CD14-positive monocyte (primary cell): ENCODE measurements at regions not wholly inside any gene's neighbourhood (a gene's known extent, or its start where the extent isn't known, plus 50 kb on each side); places are given as distances from the start of the nearest gene placed in this dataset.

Experiments
- DNase-seq, 3 donors: peaks; one replicate each; pipeline ENCODE4 v3.0.0-alpha.2; 2011 to 2022
- H2AFZ ChIP-seq: 2 replicates; pipeline ENCODE4 v1.6.0; 2012; ENCODE audit warnings: mild to moderate bottlenecking, low read depth, low read length, inconsistent platforms; ENCODE audit not compliant: insufficient read depth, poor library complexity, severe bottlenecking
- H3K27ac ChIP-seq, 2 donors: 1 replicate in 1 of 2; 2 replicates in 1 of 2; pipeline ENCODE4 v1.5.1; 2012 to 2013; ENCODE audit warnings: low read length in 2 of 2, control low read depth in 1 of 2, inconsistent platforms in 1 of 2, low read depth in 1 of 2, mild to moderate bottlenecking in 1 of 2
- H3K27me3 ChIP-seq, 2 donors: one replicate each; pipeline versions ENCODE4 v1.6.0 to v1.6.1; 2011 to 2013; ENCODE audit warnings: low read length in 2 of 2; ENCODE audit not compliant: control insufficient read depth in 2 of 2, insufficient read depth in 2 of 2
- H3K36me3 ChIP-seq, 2 donors: replicated peaks in 1 of 2; 1 replicate in 1 of 2; 2 replicates in 1 of 2; pipeline versions ENCODE4 v1.5.1 to v1.6.1; 2012 to 2013; ENCODE audit warnings: low read length in 2 of 2, control low read depth in 1 of 2, inconsistent platforms in 1 of 2, mild to moderate bottlenecking in 1 of 2; ENCODE audit not compliant: insufficient read depth in 2 of 2, control insufficient read depth in 1 of 2
- H3K4me1 ChIP-seq, 2 donors: 1 replicate in 1 of 2; 2 replicates in 1 of 2; pipeline versions ENCODE4 v1.5.1 to v1.6.1; 2012 to 2013; ENCODE audit warnings: low read length in 2 of 2, control low read depth in 1 of 2, inconsistent platforms in 1 of 2, mild to moderate bottlenecking in 1 of 2, moderate library complexity in 1 of 2; ENCODE audit not compliant: insufficient read depth in 2 of 2, control insufficient read depth in 1 of 2
- H3K4me2 ChIP-seq: replicated peaks from 2 replicates; pipeline ENCODE3; 2012; ENCODE audit warnings: low read length, moderate library complexity, mild to moderate bottlenecking; ENCODE audit not compliant: poor library complexity, severe bottlenecking; ENCODE audit errors: extremely low read depth
- H3K4me3 ChIP-seq, 3 experiments: fragments of 200-600 bp in 1 of 3; sonication (generic) in 1 of 3; replicated peaks in 1 of 3; 1 replicate in 2 of 3; 2 replicates in 1 of 3; pipeline ENCODE4 v1.5.1; 2011 to 2013; ENCODE audit warnings: low read length in 3 of 3, mild to moderate bottlenecking in 3 of 3, control low read depth in 2 of 3, low read depth in 2 of 3, inconsistent platforms in 1 of 3, moderate library complexity in 1 of 3
- H3K79me2 ChIP-seq: 2 replicates; pipeline ENCODE4 v1.6.0; 2012; ENCODE audit warnings: mild to moderate bottlenecking, control low read depth, inconsistent platforms, low read length, moderate library complexity; ENCODE audit not compliant: insufficient read depth
- H3K9ac ChIP-seq: 2 replicates; pipeline ENCODE4 v1.6.0; 2017; ENCODE audit warnings: low read length, mild to moderate bottlenecking; ENCODE audit not compliant: insufficient read depth, poor library complexity, severe bottlenecking
- H3K9me3 ChIP-seq, 2 donors: replicated peaks in 1 of 2; 1 replicate in 1 of 2; 2 replicates in 1 of 2; pipeline versions ENCODE4 v1.5.1 to v1.6.1; 2012 to 2013; ENCODE audit warnings: low read length in 2 of 2, control low read depth in 1 of 2; ENCODE audit not compliant: control insufficient read depth in 1 of 2, insufficient read depth in 1 of 2
- H4K20me1 ChIP-seq: 2 replicates; pipeline ENCODE4 v1.6.0; 2012; ENCODE audit warnings: mild to moderate bottlenecking, low read length, control low read depth, moderate library complexity; ENCODE audit not compliant: insufficient read depth
- H3K27ac Mint-ChIP-seq, 7 donors: one replicate each; pipeline ENCODE4 v1.8.0; 2020; ENCODE audit warnings: mild to moderate bottlenecking in 7 of 7, mixed read lengths in 7 of 7, moderate library complexity in 6 of 7, inconsistent platforms in 2 of 7
- H3K27me3 Mint-ChIP-seq, 3 donors: one replicate each; pipeline ENCODE4 v1.8.0; 2021 to 2022; ENCODE audit warnings: low read depth in 3 of 3, mild to moderate bottlenecking in 3 of 3, mixed read lengths in 3 of 3, moderate library complexity in 3 of 3, inconsistent platforms in 1 of 3
- H3K36me3 Mint-ChIP-seq, 2 donors: one replicate each; pipeline ENCODE4 v1.8.0; 2020; ENCODE audit warnings: mixed read lengths in 2 of 2, inconsistent platforms in 1 of 2, mild to moderate bottlenecking in 1 of 2
- H3K4me1 Mint-ChIP-seq: one replicate; pipeline ENCODE4 v1.8.0; 2020; ENCODE audit warnings: mild to moderate bottlenecking, mixed read lengths
- H3K4me3 Mint-ChIP-seq, 2 donors: one replicate each; pipeline ENCODE4 v1.8.0; 2020; ENCODE audit warnings: mild to moderate bottlenecking in 2 of 2, mixed read lengths in 2 of 2, moderate library complexity in 1 of 2
- H3K9me3 Mint-ChIP-seq, 7 donors: one replicate each; pipeline ENCODE4 v1.8.0; 2020 to 2022; ENCODE audit warnings: mixed read lengths in 7 of 7, mild to moderate bottlenecking in 6 of 7, moderate library complexity in 6 of 7, inconsistent platforms in 2 of 7
- whole genome bisulfite sequencing: methylation state at CpG from one replicate; pipeline ENCODE4 v1.1.5; 2013; ENCODE audit warnings: missing lambda C conversion rate; ENCODE audit not compliant: insufficient coverage; 5-methylcytosine and 5-hydroxymethylcytosine counted together
- intact Hi-C, 2 donors: fragments of 100-400 bp; cut with micrococcal nuclease; formaldehyde crosslinking; loops; one replicate each; pipeline versions ENCODE4 v1.15.0 to v1.15.1; 2023
- TF ChIP-seq, protein P1 (sequence below): fragments of 200-600 bp; IDR thresholded peaks from one replicate; pipeline ENCODE4 v1.8.0; 2022; ENCODE audit warnings: antibody characterized with exemption, mild to moderate bottlenecking

DNA sequence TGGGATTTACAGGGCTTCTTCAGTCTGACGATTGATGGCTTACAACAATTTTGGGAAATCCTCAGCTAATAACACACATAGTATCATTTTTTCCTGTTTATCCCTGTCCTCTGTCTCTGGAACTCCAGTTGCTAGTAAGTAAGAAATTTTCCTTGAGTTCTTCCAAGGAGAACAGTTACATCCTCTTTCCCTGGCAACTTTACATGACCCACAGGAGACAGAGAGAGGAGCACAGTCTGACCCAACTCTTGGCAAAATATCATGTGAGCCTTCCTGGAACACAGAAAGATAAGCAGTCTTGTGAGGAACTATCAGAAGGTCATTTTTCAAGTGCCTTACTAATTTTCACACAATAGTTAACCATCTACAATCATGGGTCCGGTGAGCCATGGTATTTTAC lies 578.7 kb upstream of the PABPC4L start:
- no peaks in the 10 kb centered on the region for H3K4me1 ChIP-seq
- no peaks in the 10 kb centered on the region for H3K36me3 ChIP-seq
- H3K9me3 ChIP-seq, result no peaks in the 10 kb centered on the region
- Mint-ChIP-seq H3K4me3 (no peak overlapping the region), H3K27ac (no peak overlapping the region), H3K4me1 (no peaks in the 10 kb centered on the region), H3K36me3 (no peaks in the 10 kb centered on the region), H3K9me3 (peaks cover 0 to 4% (median 2%) of the 10 kb centered on the region in 7 donors), H3K27me3 (peaks cover 0 to 2% (median 1%) of the 10 kb centered on the region in 3 donors)
- intact Hi-C loops, result no loop called here
- TF ChIP-seq, protein P1, sequence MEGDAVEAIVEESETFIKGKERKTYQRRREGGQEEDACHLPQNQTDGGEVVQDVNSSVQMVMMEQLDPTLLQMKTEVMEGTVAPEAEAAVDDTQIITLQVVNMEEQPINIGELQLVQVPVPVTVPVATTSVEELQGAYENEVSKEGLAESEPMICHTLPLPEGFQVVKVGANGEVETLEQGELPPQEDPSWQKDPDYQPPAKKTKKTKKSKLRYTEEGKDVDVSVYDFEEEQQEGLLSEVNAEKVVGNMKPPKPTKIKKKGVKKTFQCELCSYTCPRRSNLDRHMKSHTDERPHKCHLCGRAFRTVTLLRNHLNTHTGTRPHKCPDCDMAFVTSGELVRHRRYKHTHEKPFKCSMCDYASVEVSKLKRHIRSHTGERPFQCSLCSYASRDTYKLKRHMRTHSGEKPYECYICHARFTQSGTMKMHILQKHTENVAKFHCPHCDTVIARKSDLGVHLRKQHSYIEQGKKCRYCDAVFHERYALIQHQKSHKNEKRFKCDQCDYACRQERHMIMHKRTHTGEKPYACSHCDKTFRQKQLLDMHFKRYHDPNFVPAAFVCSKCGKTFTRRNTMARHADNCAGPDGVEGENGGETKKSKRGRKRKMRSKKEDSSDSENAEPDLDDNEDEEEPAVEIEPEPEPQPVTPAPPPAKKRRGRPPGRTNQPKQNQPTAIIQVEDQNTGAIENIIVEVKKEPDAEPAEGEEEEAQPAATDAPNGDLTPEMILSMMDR, result no peak
- no peak for DNase-seq
- no peaks in the 10 kb centered on the region for H3K27me3 ChIP-seq
- H3K4me2 ChIP-seq, result no peak overlapping the region
- no peaks in the 10 kb centered on the region for H3K79me2 ChIP-seq
- H3K4me3 ChIP-seq, result no peak overlapping the region
- no peak overlapping the region for H2AFZ ChIP-seq
- H3K9ac ChIP-seq, result no peak overlapping the region
- no peaks in the 10 kb centered on the region for H4K20me1 ChIP-seq
- WGBS, result no CpG with 5 or more reads among the region's 2 CpGs
- H3K27ac ChIP-seq, result no peak overlapping the region

DNA sequence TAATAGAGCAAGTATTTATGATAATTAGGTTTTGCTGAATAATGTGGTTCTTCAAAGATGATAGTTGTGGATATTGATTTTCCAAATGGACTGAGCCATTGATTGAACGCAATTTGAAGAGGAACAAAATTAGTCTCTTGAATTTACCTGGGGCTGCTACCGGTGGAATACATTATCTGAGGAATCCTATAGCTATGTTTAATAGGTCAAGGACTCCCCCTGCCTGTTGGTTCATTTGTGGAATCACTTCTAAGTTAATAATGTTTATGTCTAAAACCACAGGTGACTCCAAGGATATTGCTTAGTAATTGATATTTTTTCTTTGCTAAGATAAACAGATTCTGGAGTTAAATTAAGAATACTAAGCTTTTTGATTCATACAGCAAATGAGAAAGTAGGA lies 576.0 kb upstream of the PABPC4L start:
- Mint-ChIP-seq H3K9me3 (peaks cover 0 to 9% (median 2%) of the 10 kb centered on the region in 7 donors), H3K27me3 (peaks cover 0 to 2% (median 0%) of the 10 kb centered on the region in 3 donors), H3K4me3 (no peak overlapping the region), H3K36me3 (no peaks in the 10 kb centered on the region), H3K27ac (no peak overlapping the region), H3K4me1 (no peaks in the 10 kb centered on the region)
- Histone ChIP-seq H3K4me1 (no peaks in the 10 kb centered on the region), H3K9me3 (peaks cover 3 to 6% of the 10 kb centered on the region in 2 donors), H3K36me3 (no peaks in the 10 kb centered on the region), H4K20me1 (no peaks in the 10 kb centered on the region), H3K4me2 (no peak overlapping the region), H2AFZ (no peak overlapping the region), H3K79me2 (no peaks in the 10 kb centered on the region), H3K27me3 (no peaks in the 10 kb centered on the region), H3K27ac (no peak overlapping the region), H3K4me3 (no peak overlapping the region), H3K9ac (no peak overlapping the region)
- 57% methylated on average over 1 of the region's 2 CpGs for WGBS
- TF ChIP-seq, protein P1, result no peak
- DNase-seq, result no peak
- intact Hi-C loops, result no loop called here
